KMS-11 (cell line): ENCODE measurements at regions not wholly inside any gene's neighbourhood (a gene's known extent, or its start where the extent isn't known, plus 50 kb on each side); places are given as distances from the start of the nearest gene placed in this dataset.

Experiments
- H2AFZ ChIP-seq: fragments of 200-600 bp; sonication (generic); 2 replicates; pipeline ENCODE4 v1.6.1; 2016; ENCODE audit warnings: antibody characterized with exemption, mixed run types, low read depth
- H3K27ac ChIP-seq: fragments of 200-600 bp; sonication (generic); 2 replicates; pipeline ENCODE4 v1.6.1; 2016; ENCODE audit warnings: mild to moderate bottlenecking, mixed run types
- H3K27me3 ChIP-seq: fragments of 200-600 bp; sonication (generic); 2 replicates; pipeline ENCODE4 v1.6.1; 2017; ENCODE audit warnings: mild to moderate bottlenecking, low read depth, mixed run types, moderate library complexity; ENCODE audit not compliant: insufficient read depth
- H3K36me3 ChIP-seq: fragments of 200-600 bp; sonication (generic); 2 replicates; pipeline ENCODE4 v1.6.1; 2017; ENCODE audit warnings: mild to moderate bottlenecking, mixed run types; ENCODE audit not compliant: insufficient read depth
- H3K4me1 ChIP-seq: fragments of 200-600 bp; sonication (generic); 2 replicates; pipeline ENCODE4 v1.6.1; 2016; ENCODE audit warnings: mild to moderate bottlenecking, low read depth, mixed run types; ENCODE audit not compliant: poor library complexity, severe bottlenecking
- H3K4me2 ChIP-seq: fragments of 200-600 bp; sonication (generic); 2 replicates; pipeline ENCODE4 v1.7.0; 2016; ENCODE audit warnings: mild to moderate bottlenecking, mixed run types
- H3K4me3 ChIP-seq: fragments of 200-600 bp; sonication (generic); IDR thresholded peaks from 2 replicates; pipeline ENCODE4 v1.6.1; 2017; ENCODE audit warnings: low read depth, low read length, mixed read lengths; ENCODE audit not compliant: insufficient read depth
- H3K79me2 ChIP-seq: fragments of 200-600 bp; sonication (generic); 2 replicates; pipeline ENCODE4 v1.6.1; 2016; ENCODE audit warnings: low read depth, mixed run types; ENCODE audit not compliant: insufficient read depth
- H3K9ac ChIP-seq: fragments of 200-600 bp; sonication (generic); 2 replicates; pipeline ENCODE4 v1.6.1; 2016; ENCODE audit warnings: mild to moderate bottlenecking, mixed run types
- H4K20me1 ChIP-seq: fragments of 200-600 bp; sonication (generic); 2 replicates; pipeline ENCODE4 v1.6.1; 2016; ENCODE audit warnings: mild to moderate bottlenecking, mixed run types; ENCODE audit not compliant: insufficient read depth
- TF ChIP-seq, protein P1 (sequence below): fragments of 200-600 bp; sonication (generic); conservative IDR thresholded peaks from 2 replicates; pipeline ENCODE4 v1.6.1; 2017; ENCODE audit warnings: low read depth, mild to moderate bottlenecking, antibody characterized with exemption, low read length, moderate library complexity, mixed read lengths

- no peak overlapping the region for H2AFZ ChIP-seq
- H3K9ac ChIP-seq = no peak overlapping the region
- H3K36me3 ChIP-seq = no peaks in the 10 kb centered on the region
- TF ChIP-seq, protein P1, sequence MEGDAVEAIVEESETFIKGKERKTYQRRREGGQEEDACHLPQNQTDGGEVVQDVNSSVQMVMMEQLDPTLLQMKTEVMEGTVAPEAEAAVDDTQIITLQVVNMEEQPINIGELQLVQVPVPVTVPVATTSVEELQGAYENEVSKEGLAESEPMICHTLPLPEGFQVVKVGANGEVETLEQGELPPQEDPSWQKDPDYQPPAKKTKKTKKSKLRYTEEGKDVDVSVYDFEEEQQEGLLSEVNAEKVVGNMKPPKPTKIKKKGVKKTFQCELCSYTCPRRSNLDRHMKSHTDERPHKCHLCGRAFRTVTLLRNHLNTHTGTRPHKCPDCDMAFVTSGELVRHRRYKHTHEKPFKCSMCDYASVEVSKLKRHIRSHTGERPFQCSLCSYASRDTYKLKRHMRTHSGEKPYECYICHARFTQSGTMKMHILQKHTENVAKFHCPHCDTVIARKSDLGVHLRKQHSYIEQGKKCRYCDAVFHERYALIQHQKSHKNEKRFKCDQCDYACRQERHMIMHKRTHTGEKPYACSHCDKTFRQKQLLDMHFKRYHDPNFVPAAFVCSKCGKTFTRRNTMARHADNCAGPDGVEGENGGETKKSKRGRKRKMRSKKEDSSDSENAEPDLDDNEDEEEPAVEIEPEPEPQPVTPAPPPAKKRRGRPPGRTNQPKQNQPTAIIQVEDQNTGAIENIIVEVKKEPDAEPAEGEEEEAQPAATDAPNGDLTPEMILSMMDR = no peak
- no peak overlapping the region for H3K27ac ChIP-seq
- H4K20me1 ChIP-seq = no peaks in the 10 kb centered on the region
- H3K4me2 ChIP-seq = no peak overlapping the region
- H3K4me3 ChIP-seq = no peak overlapping the region
- no peaks in the 10 kb centered on the region for H3K4me1 ChIP-seq
- no peaks in the 10 kb centered on the region for H3K27me3 ChIP-seq
- H3K79me2 ChIP-seq = no peaks in the 10 kb centered on the region
Measured at GRCh38 chr4:31979988-31980387, 1259.8 kb downstream of the PCDH7 start.

DNA sequence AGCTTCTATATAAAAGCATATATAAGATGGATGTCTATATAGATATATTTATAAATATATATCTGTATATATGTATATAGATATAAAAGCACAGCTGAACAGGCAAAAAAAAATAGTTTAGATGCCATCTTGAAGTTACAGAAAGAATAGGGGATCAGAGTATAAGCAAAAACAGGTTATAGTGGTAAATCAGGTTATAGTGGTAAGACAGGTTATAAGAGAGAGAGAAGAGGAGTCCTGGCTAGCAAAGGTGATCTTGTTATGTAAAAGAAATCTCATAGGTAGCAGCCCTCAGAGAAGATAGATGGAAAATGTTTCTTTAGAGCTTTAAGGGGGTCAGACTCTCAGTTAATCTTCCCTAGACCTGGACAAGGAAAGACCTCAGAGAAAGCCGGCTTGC is 1263.1 kb downstream of the PCDH7 start:
- Histone ChIP-seq H3K4me3 (no peak overlapping the region), H3K27ac (no peak overlapping the region), H3K27me3 (no peaks in the 10 kb centered on the region), H2AFZ (no peak overlapping the region), H3K79me2 (no peaks in the 10 kb centered on the region), H4K20me1 (no peaks in the 10 kb centered on the region), H3K4me1 (no peaks in the 10 kb centered on the region), H3K36me3 (no peaks in the 10 kb centered on the region), H3K4me2 (no peak overlapping the region), H3K9ac (no peak overlapping the region)
- TF ChIP-seq, protein P1 = no peak

GRCh38 chr4:31983677-31984076 is 1263.5 kb downstream of the PCDH7 start:
- no peaks in the 10 kb centered on the region for H3K79me2 ChIP-seq
- no peak overlapping the region for H3K4me3 ChIP-seq
- H3K9ac ChIP-seq = no peak overlapping the region
- H3K27me3 ChIP-seq = no peaks in the 10 kb centered on the region
- no peak overlapping the region for H3K27ac ChIP-seq
- H2AFZ ChIP-seq = no peak overlapping the region
- no peaks in the 10 kb centered on the region for H3K4me1 ChIP-seq
- TF ChIP-seq, protein P1 = no peak
- H3K36me3 ChIP-seq = no peaks in the 10 kb centered on the region
- no peaks in the 10 kb centered on the region for H4K20me1 ChIP-seq
- no peak overlapping the region for H3K4me2 ChIP-seq

GRCh38 chr4:31984872-31985271 is 1264.7 kb downstream of the PCDH7 start:
- Histone ChIP-seq H3K4me1 (no peaks in the 10 kb centered on the region), H3K79me2 (no peaks in the 10 kb centered on the region), H3K4me3 (no peak overlapping the region), H3K4me2 (no peak overlapping the region), H3K27ac (no peak overlapping the region), H3K36me3 (no peaks in the 10 kb centered on the region), H4K20me1 (no peaks in the 10 kb centered on the region), H2AFZ (no peak overlapping the region), H3K9ac (no peak overlapping the region), H3K27me3 (no peaks in the 10 kb centered on the region)
- TF ChIP-seq, protein P1 = no peak
